ENCODE measurements at regions not wholly inside any gene's neighbourhood (a gene's known extent, or its start where the extent isn't known, plus 50 kb on each side); places are given as distances from the start of the nearest gene placed in this dataset.

- Histone ChIP-seq H3K27me3 (ENCODE audit: control insufficient read depth in 1 of 2, insufficient read depth in 2 of 2, low read length in 2 of 2) (no peaks in the 10 kb centered on the region), H3K27ac (ENCODE audit: low read depth in 2 of 2, low read length in 1 of 2) (peak overlapping the region in 1 of 2 donors; percentile 78), H3K9me3 (ENCODE audit: control insufficient read depth in 2 of 2, insufficient read depth in 1 of 2, low read depth in 1 of 2, low read length in 1 of 2) (no peaks in the 10 kb centered on the region), H3K4me1 (ENCODE audit: control insufficient read depth in 2 of 2, insufficient read depth in 2 of 2, low read length in 1 of 2) (peaks cover 0 to 8% of the 10 kb centered on the region in 2 donors), H3K36me3 (ENCODE audit: control insufficient read depth in 2 of 2, insufficient read depth in 2 of 2, low read length in 1 of 2) (no peaks in the 10 kb centered on the region), H3K4me3 (ENCODE audit: low read depth in 1 of 2, low read length in 2 of 2) (no peak overlapping the region)
- WGBS, 2 donors = 47 to 53% methylated on average over 15 of the region's 15 CpGs
Measured at GRCh38 chr15:70473581-70474370, 289.6 kb downstream of the UACA start.

- 45 to 71% methylated on average over 1 of the region's 1 CpG for WGBS, 2 donors
- Histone ChIP-seq H3K4me3 (ENCODE audit: low read depth in 1 of 2, low read length in 2 of 2) (no peak overlapping the region), H3K27me3 (ENCODE audit: control insufficient read depth in 1 of 2, insufficient read depth in 2 of 2, low read length in 2 of 2) (no peaks in the 10 kb centered on the region), H3K9me3 (ENCODE audit: control insufficient read depth in 2 of 2, insufficient read depth in 1 of 2, low read depth in 1 of 2, low read length in 1 of 2) (no peaks in the 10 kb centered on the region), H3K36me3 (ENCODE audit: control insufficient read depth in 2 of 2, insufficient read depth in 2 of 2, low read length in 1 of 2) (no peaks in the 10 kb centered on the region), H3K4me1 (ENCODE audit: control insufficient read depth in 2 of 2, insufficient read depth in 2 of 2, low read length in 1 of 2) (peaks cover 0 to 8% of the 10 kb centered on the region in 2 donors), H3K27ac (ENCODE audit: low read depth in 2 of 2, low read length in 1 of 2) (no peak overlapping the region)
Measured at GRCh38 chr15:70471517-70471916, 291.8 kb downstream of the UACA start.

- H3K4me3 ChIP-seq (ENCODE audit: low read depth in 1 of 2, low read length in 2 of 2) = no peak overlapping the region
- H3K9me3 ChIP-seq (ENCODE audit: control insufficient read depth in 2 of 2, insufficient read depth in 1 of 2, low read depth in 1 of 2, low read length in 1 of 2) = no peaks in the 10 kb centered on the region
- no peak overlapping the region for H3K27ac ChIP-seq (ENCODE audit: low read depth in 2 of 2, low read length in 1 of 2)
- H3K4me1 ChIP-seq (ENCODE audit: control insufficient read depth in 2 of 2, insufficient read depth in 2 of 2, low read length in 1 of 2) = peaks cover 0 to 8% of the 10 kb centered on the region in 2 donors
- no peaks in the 10 kb centered on the region for H3K27me3 ChIP-seq (ENCODE audit: control insufficient read depth in 1 of 2, insufficient read depth in 2 of 2, low read length in 2 of 2)
- no peaks in the 10 kb centered on the region for H3K36me3 ChIP-seq (ENCODE audit: control insufficient read depth in 2 of 2, insufficient read depth in 2 of 2, low read length in 1 of 2)
- WGBS, 2 donors = 88% methylated on average over 7 of the region's 7 CpGs
Measured at GRCh38 chr15:70470556-70471191, 292.7 kb downstream of the UACA start.

GRCh38 chr15:70469651-70470555 is 293.5 kb downstream of the UACA start:
- Histone ChIP-seq H3K27ac (ENCODE audit: low read depth in 2 of 2, low read length in 1 of 2) (no peak overlapping the region), H3K4me3 (ENCODE audit: low read depth in 1 of 2, low read length in 2 of 2) (no peak overlapping the region), H3K9me3 (ENCODE audit: control insufficient read depth in 2 of 2, insufficient read depth in 1 of 2, low read depth in 1 of 2, low read length in 1 of 2) (no peaks in the 10 kb centered on the region), H3K4me1 (ENCODE audit: control insufficient read depth in 2 of 2, insufficient read depth in 2 of 2, low read length in 1 of 2) (peaks cover 0 to 6% of the 10 kb centered on the region in 2 donors), H3K36me3 (ENCODE audit: control insufficient read depth in 2 of 2, insufficient read depth in 2 of 2, low read length in 1 of 2) (no peaks in the 10 kb centered on the region), H3K27me3 (ENCODE audit: control insufficient read depth in 1 of 2, insufficient read depth in 2 of 2, low read length in 2 of 2) (no peaks in the 10 kb centered on the region)
- 82 to 85% methylated on average over 16 of the region's 16 CpGs for whole genome bisulfite sequencing, 2 donors

- Histone ChIP-seq H3K4me1 (ENCODE audit: control insufficient read depth in 2 of 2, insufficient read depth in 2 of 2, low read length in 1 of 2) (peaks cover 0 to under 1% of the 10 kb centered on the region in 2 donors), H3K27me3 (ENCODE audit: control insufficient read depth in 1 of 2, insufficient read depth in 2 of 2, low read length in 2 of 2) (no peaks in the 10 kb centered on the region), H3K9me3 (ENCODE audit: control insufficient read depth in 2 of 2, insufficient read depth in 1 of 2, low read depth in 1 of 2, low read length in 1 of 2) (no peaks in the 10 kb centered on the region), H3K36me3 (ENCODE audit: control insufficient read depth in 2 of 2, insufficient read depth in 2 of 2, low read length in 1 of 2) (no peaks in the 10 kb centered on the region), H3K4me3 (ENCODE audit: low read depth in 1 of 2, low read length in 2 of 2) (no peak overlapping the region), H3K27ac (ENCODE audit: low read depth in 2 of 2, low read length in 1 of 2) (no peak overlapping the region)
- 83 to 84% methylated on average over 3 of the region's 3 CpGs for WGBS, 2 donors
Measured at GRCh38 chr15:70469182-70469581, 294.2 kb downstream of the UACA start.

- no peaks in the 10 kb centered on the region for H3K4me1 ChIP-seq (ENCODE audit: control insufficient read depth in 2 of 2, insufficient read depth in 2 of 2, low read length in 1 of 2)
- H3K36me3 ChIP-seq (ENCODE audit: control insufficient read depth in 2 of 2, insufficient read depth in 2 of 2, low read length in 1 of 2) = no peaks in the 10 kb centered on the region
- H3K27me3 ChIP-seq (ENCODE audit: control insufficient read depth in 1 of 2, insufficient read depth in 2 of 2, low read length in 2 of 2) = no peaks in the 10 kb centered on the region
- 34 to 44% methylated on average over 4 of the region's 4 CpGs for WGBS, 2 donors
- H3K27ac ChIP-seq (ENCODE audit: low read depth in 2 of 2, low read length in 1 of 2) = no peak overlapping the region
- no peaks in the 10 kb centered on the region for H3K9me3 ChIP-seq (ENCODE audit: control insufficient read depth in 2 of 2, insufficient read depth in 1 of 2, low read depth in 1 of 2, low read length in 1 of 2)
- H3K4me3 ChIP-seq (ENCODE audit: low read depth in 1 of 2, low read length in 2 of 2) = no peak overlapping the region
Measured at GRCh38 chr15:70466895-70467529, 296.3 kb downstream of the UACA start.

GRCh38 chr15:70466305-70466704 is 297.1 kb downstream of the UACA start:
- Histone ChIP-seq H3K9me3 (ENCODE audit: control insufficient read depth in 2 of 2, insufficient read depth in 1 of 2, low read depth in 1 of 2, low read length in 1 of 2) (no peaks in the 10 kb centered on the region), H3K4me3 (ENCODE audit: low read depth in 1 of 2, low read length in 2 of 2) (no peak overlapping the region), H3K36me3 (ENCODE audit: control insufficient read depth in 2 of 2, insufficient read depth in 2 of 2, low read length in 1 of 2) (no peaks in the 10 kb centered on the region), H3K4me1 (ENCODE audit: control insufficient read depth in 2 of 2, insufficient read depth in 2 of 2, low read length in 1 of 2) (no peaks in the 10 kb centered on the region), H3K27ac (ENCODE audit: low read depth in 2 of 2, low read length in 1 of 2) (no peak overlapping the region), H3K27me3 (ENCODE audit: control insufficient read depth in 1 of 2, insufficient read depth in 2 of 2, low read length in 2 of 2) (no peaks in the 10 kb centered on the region)
- WGBS, 2 donors = 71 to 73% methylated on average over 3 of the region's 3 CpGs

- 94 to 98% methylated on average over 4 of the region's 4 CpGs for WGBS, 2 donors
- H3K36me3 ChIP-seq (ENCODE audit: control insufficient read depth in 2 of 2, insufficient read depth in 2 of 2, low read length in 1 of 2) = no peaks in the 10 kb centered on the region
- H3K4me3 ChIP-seq (ENCODE audit: low read depth in 1 of 2, low read length in 2 of 2) = no peak overlapping the region
- H3K9me3 ChIP-seq (ENCODE audit: control insufficient read depth in 2 of 2, insufficient read depth in 1 of 2, low read depth in 1 of 2, low read length in 1 of 2) = no peaks in the 10 kb centered on the region
- no peak overlapping the region for H3K27ac ChIP-seq (ENCODE audit: low read depth in 2 of 2, low read length in 1 of 2)
- no peaks in the 10 kb centered on the region for H3K27me3 ChIP-seq (ENCODE audit: control insufficient read depth in 1 of 2, insufficient read depth in 2 of 2, low read length in 2 of 2)
- H3K4me1 ChIP-seq (ENCODE audit: control insufficient read depth in 2 of 2, insufficient read depth in 2 of 2, low read length in 1 of 2) = no peaks in the 10 kb centered on the region
Measured at GRCh38 chr15:70465812-70466211, 297.5 kb downstream of the UACA start.

GRCh38 chr15:70463453-70463834 is 299.9 kb downstream of the UACA start:
- Histone ChIP-seq H3K36me3 (ENCODE audit: control insufficient read depth in 2 of 2, insufficient read depth in 2 of 2, low read length in 1 of 2) (no peaks in the 10 kb centered on the region), H3K9me3 (ENCODE audit: control insufficient read depth in 2 of 2, insufficient read depth in 1 of 2, low read depth in 1 of 2, low read length in 1 of 2) (no peaks in the 10 kb centered on the region), H3K4me1 (ENCODE audit: control insufficient read depth in 2 of 2, insufficient read depth in 2 of 2, low read length in 1 of 2) (no peaks in the 10 kb centered on the region), H3K27ac (ENCODE audit: low read depth in 2 of 2, low read length in 1 of 2) (no peak overlapping the region), H3K27me3 (ENCODE audit: control insufficient read depth in 1 of 2, insufficient read depth in 2 of 2, low read length in 2 of 2) (no peaks in the 10 kb centered on the region), H3K4me3 (ENCODE audit: low read depth in 1 of 2, low read length in 2 of 2) (no peak overlapping the region)
- 2 to 33% methylated on average over 1 of the region's 1 CpG for WGBS, 2 donors

Data from esophagus (tissue), 2 donors.